Mucosa of descending colon (tissue), 3 donors: ENCODE measurements at regions not wholly inside any gene's neighbourhood (a gene's known extent, or its start where the extent isn't known, plus 50 kb on each side); places are given as distances from the start of the nearest gene placed in this dataset.

Experiments used
- ATAC-seq: fragments of 200-7000 bp; cut with Tn5 transposase; one replicate; pipeline ENCODE4 v1.9.1; 2020; ENCODE audit warnings: mild to moderate bottlenecking, moderate library complexity
- DNase-seq, 3 donors: peaks; one replicate each; pipeline ENCODE4 v3.0.0-alpha.2; 2020
- H3K36me3 ChIP-seq: fragments of 200-600 bp; one replicate; pipeline ENCODE4 v1.8.0; 2021; ENCODE audit warnings: low read depth, mild to moderate bottlenecking
- H3K4me1 ChIP-seq: fragments of 200-600 bp; one replicate; pipeline ENCODE4 v1.8.0; 2021; ENCODE audit warnings: low read depth, mild to moderate bottlenecking
- H3K4me3 ChIP-seq: fragments of 200-600 bp; one replicate; pipeline ENCODE4 v1.8.0; 2021; ENCODE audit warnings: mild to moderate bottlenecking
- H3K9me3 ChIP-seq: fragments of 200-600 bp; one replicate; pipeline ENCODE4 v1.8.0; 2021; ENCODE audit warnings: mild to moderate bottlenecking
- CTCF ChIP-seq: fragments of 200-600 bp; IDR thresholded peaks from one replicate; pipeline ENCODE4 v1.8.0; 2022; ENCODE audit warnings: antibody characterized with exemption, mild to moderate bottlenecking
- intact Hi-C, 2 donors: fragments of 100-400 bp; cut with DNase I in 1 of 2; cut with micrococcal nuclease in 1 of 2; formaldehyde crosslinking; loops; one replicate each; pipeline versions ENCODE4 v1.11.0 to v1.11.1; 2022; cut with DNase I, micrococcal nuclease
- donor health status: DM: no; HTN: no; CAD: no; lungs with moderate emphysema.
- donor health status: DM: no; HTN: no; CAD: no.
- donor health status: DM: no; HTN: yes; CAD: no.

- Histone ChIP-seq H3K36me3 (no peaks in the 10 kb centered on the region), H3K4me3 (no peak overlapping the region), H3K4me1 (no peaks in the 10 kb centered on the region), H3K9me3 (no peaks in the 10 kb centered on the region)
- intact Hi-C loops, result no loop called here
- no peak for DNase-seq
- no peak for ATAC-seq
- no peak for TF ChIP-seq CTCF
Measured at GRCh38 chr2:6635296-6635695, 230.4 kb downstream of the CMPK2 start.

GRCh38 chr2:6637330-6637729 is 228.4 kb downstream of the CMPK2 start:
- Histone ChIP-seq H3K9me3 (no peaks in the 10 kb centered on the region), H3K36me3 (no peaks in the 10 kb centered on the region), H3K4me1 (no peaks in the 10 kb centered on the region), H3K4me3 (no peak overlapping the region)
- no peak for TF ChIP-seq CTCF
- no peak for DNase-seq
- ATAC-seq, result no peak
- intact Hi-C loops, result no loop called here

- no peaks in the 10 kb centered on the region for H3K4me1 ChIP-seq
- H3K36me3 ChIP-seq, result no peaks in the 10 kb centered on the region
- no peaks in the 10 kb centered on the region for H3K9me3 ChIP-seq
- ATAC-seq (no peak), DNase-seq (no peak)
- no peak for TF ChIP-seq CTCF
- intact Hi-C loops, result no loop called here
- no peak overlapping the region for H3K4me3 ChIP-seq
Measured at GRCh38 chr2:6639929-6640620, 225.6 kb downstream of the CMPK2 start.

GRCh38 chr2:6640621-6641015 is 225.1 kb downstream of the CMPK2 start:
- no peak for ATAC-seq
- H3K36me3 ChIP-seq, result no peaks in the 10 kb centered on the region
- intact Hi-C loops, result no loop called here
- H3K9me3 ChIP-seq, result no peaks in the 10 kb centered on the region
- DNase-seq, result no peak
- no peaks in the 10 kb centered on the region for H3K4me1 ChIP-seq
- TF ChIP-seq CTCF, result no peak
- H3K4me3 ChIP-seq, result no peak overlapping the region

GRCh38 chr2:6641956-6642355 is 223.8 kb downstream of the CMPK2 start:
- intact Hi-C loops, result no loop called here
- TF ChIP-seq CTCF, result no peak
- Histone ChIP-seq H3K4me1 (no peaks in the 10 kb centered on the region), H3K36me3 (no peaks in the 10 kb centered on the region), H3K9me3 (no peaks in the 10 kb centered on the region), H3K4me3 (no peak overlapping the region)
- ATAC-seq (no peak), DNase-seq (no peak)

GRCh38 chr2:6644261-6644660 is 221.4 kb downstream of the CMPK2 start:
- H3K9me3 ChIP-seq, result no peaks in the 10 kb centered on the region
- no peak overlapping the region for H3K4me3 ChIP-seq
- no peak for TF ChIP-seq CTCF

More at GRCh38 chr2:6644261-6644660, 221.4 kb downstream of the CMPK2 start:
- Histone ChIP-seq H3K4me1 (no peaks in the 10 kb centered on the region), H3K36me3 (no peaks in the 10 kb centered on the region)
- intact Hi-C loops, result no loop called here
- no peak for ATAC-seq
- no peak for DNase-seq
